HEK293 (cell line): ENCODE measurements at regions not wholly inside any gene's neighbourhood (a gene's known extent, or its start where the extent isn't known, plus 50 kb on each side); places are given as distances from the start of the nearest gene placed in this dataset.

Source experiments
- CTCF ChIA-PET: fragments of 350-600 bp; formaldehyde crosslinking; extraction: SDS; loops from one replicate; lab custom pipeline; 2021; ENCODE audit warnings: antibody characterized with exemption; lab: Yijun Ruan, JAX
- POLR2A ChIA-PET: fragments of 300-600 bp; formaldehyde crosslinking; extraction: SDS; loops from one replicate; lab custom pipeline; 2020; ENCODE audit warnings: antibody characterized with exemption, inconsistent platforms; lab: Yijun Ruan, JAX
- H3K27ac ChIP-seq: fragments of 200-500 bp; sonication (Bioruptor generic); 2 replicates; pipeline ENCODE4 v1.5.1; 2014; ENCODE audit warnings: low read depth, low read length, control low read depth, inconsistent platforms; ENCODE audit errors: extremely low read depth
- H3K36me3 ChIP-seq, 2 experiments: fragments of 200-500 bp in 1 of 2; sonication (Bioruptor generic) in 1 of 2; 1 replicate in 1 of 2; 2 replicates in 1 of 2; pipeline ENCODE4 v1.5.1; 2014 to 2017; ENCODE audit warnings: inconsistent platforms in 2 of 2, low read length in 2 of 2; ENCODE audit not compliant: control insufficient read depth in 2 of 2, insufficient read depth in 1 of 2
- H3K4me1 ChIP-seq: fragments of 200-500 bp; sonication (Bioruptor generic); 2 replicates; pipeline ENCODE4 v1.5.1; 2014; ENCODE audit warnings: mild to moderate bottlenecking, low read length, inconsistent platforms; ENCODE audit not compliant: control insufficient read depth, insufficient read depth
- H3K4me3 ChIP-seq: 2 replicates; pipeline ENCODE4 v1.5.1; 2011; ENCODE audit warnings: low read depth, mild to moderate bottlenecking, control low read depth, low read length, moderate library complexity
- H3K9me3 ChIP-seq: fragments of 200-500 bp; sonication (Bioruptor generic); 2 replicates; pipeline ENCODE4 v1.5.1; 2014; ENCODE audit warnings: low read depth, low read length, inconsistent platforms; ENCODE audit not compliant: control insufficient read depth, insufficient read depth
- BCL11A ChIP-seq: fragments of 450-650 bp; formaldehyde crosslinking; IDR thresholded peaks from 2 replicates; pipeline ENCODE4 v1.5.1; 2016; ENCODE audit warnings: low read depth, missing biosample characterization, missing genetic modification characterization
- BCL11B ChIP-seq: fragments of 450-650 bp; formaldehyde crosslinking; IDR thresholded peaks from 2 replicates; pipeline ENCODE4 v1.5.1; 2016; ENCODE audit warnings: low read depth, missing biosample characterization, missing genetic modification characterization
- EGR2 ChIP-seq: fragments of 450-650 bp; formaldehyde crosslinking; IDR thresholded peaks from 2 replicates; pipeline ENCODE4 v1.5.1; 2016; ENCODE audit warnings: low read depth, missing biosample characterization, missing genetic modification characterization
- GFI1B ChIP-seq: fragments of 450-650 bp; formaldehyde crosslinking; IDR thresholded peaks from 2 replicates; pipeline ENCODE4 v1.5.1; 2016; ENCODE audit warnings: missing biosample characterization, missing genetic modification characterization
- HOXD13 ChIP-seq: sonication (generic); formaldehyde crosslinking; IDR thresholded peaks from 2 replicates; pipeline ENCODE4 v1.8.0; 2022; ENCODE audit warnings: missing genetic modification reagents, borderline replicate concordance
- KLF7 ChIP-seq: fragments of 450-650 bp; formaldehyde crosslinking; IDR thresholded peaks from 2 replicates; pipeline ENCODE4 v1.5.1; 2016; ENCODE audit warnings: missing biosample characterization, missing genetic modification characterization, borderline replicate concordance
- SP2 ChIP-seq: fragments of 450-650 bp; formaldehyde crosslinking; IDR thresholded peaks from 2 replicates; pipeline ENCODE4 v1.5.1; 2016; ENCODE audit warnings: missing biosample characterization, missing genetic modification characterization
- TRIM28 ChIP-seq: IDR thresholded peaks from 2 replicates; pipeline ENCODE4 v1.6.1; 2011; ENCODE audit warnings: low read length, control low read depth, borderline replicate concordance
- YY2 ChIP-seq: fragments of 450-650 bp; formaldehyde crosslinking; IDR thresholded peaks from 2 replicates; pipeline ENCODE4 v1.5.1; 2016; ENCODE audit warnings: missing biosample characterization, missing genetic modification characterization
- ZBTB20 ChIP-seq: fragments of 450-650 bp; formaldehyde crosslinking; IDR thresholded peaks from 2 replicates; pipeline ENCODE4 v1.5.1; 2016; ENCODE audit warnings: missing biosample characterization, missing genetic modification characterization
- ZFHX2 ChIP-seq: fragments of 450-650 bp; formaldehyde crosslinking; conservative IDR thresholded peaks from 2 replicates; pipeline ENCODE4 v1.5.1; 2016; ENCODE audit warnings: missing biosample characterization, missing genetic modification characterization
- ZNF114 ChIP-seq: fragments of 450-650 bp; formaldehyde crosslinking; IDR thresholded peaks from 2 replicates; pipeline ENCODE4 v1.5.0; 2017; ENCODE audit warnings: missing biosample characterization, missing genetic modification characterization
- ZNF133 ChIP-seq: fragments of 450-650 bp; formaldehyde crosslinking; IDR thresholded peaks from 2 replicates; pipeline ENCODE4 v1.5.1; 2016; ENCODE audit warnings: missing biosample characterization, missing genetic modification characterization
- ZNF146 ChIP-seq: fragments of 450-650 bp; formaldehyde crosslinking; IDR thresholded peaks from 2 replicates; pipeline ENCODE4 v1.5.1; 2016; ENCODE audit warnings: missing biosample characterization, missing genetic modification characterization
- ZNF266 ChIP-seq: fragments of 450-650 bp; formaldehyde crosslinking; IDR thresholded peaks from 2 replicates; pipeline ENCODE4 v1.5.1; 2016; ENCODE audit warnings: missing biosample characterization, missing genetic modification characterization, low read depth
- ZNF311 ChIP-seq: fragments of 450-650 bp; formaldehyde crosslinking; IDR thresholded peaks from 2 replicates; pipeline ENCODE4 v1.5.1; 2017; ENCODE audit warnings: missing biosample characterization, missing genetic modification characterization, borderline replicate concordance
- ZNF324 ChIP-seq: fragments of 450-650 bp; formaldehyde crosslinking; IDR thresholded peaks from 2 replicates; pipeline ENCODE4 v1.5.1; 2016; ENCODE audit warnings: missing biosample characterization, missing genetic modification characterization
- ZNF350 ChIP-seq: fragments of 450-650 bp; formaldehyde crosslinking; IDR thresholded peaks from 2 replicates; pipeline ENCODE4 v1.5.0; 2017; ENCODE audit warnings: missing biosample characterization, mild to moderate bottlenecking, missing genetic modification characterization
- ZNF404 ChIP-seq: fragments of 450-650 bp; formaldehyde crosslinking; IDR thresholded peaks from 2 replicates; pipeline ENCODE4 v1.5.1; 2017; ENCODE audit warnings: missing biosample characterization, missing genetic modification characterization
- ZNF433 ChIP-seq: fragments of 450-650 bp; formaldehyde crosslinking; IDR thresholded peaks from 2 replicates; pipeline ENCODE4 v1.5.1; 2016; ENCODE audit warnings: missing biosample characterization, missing genetic modification characterization, low read depth
- ZNF521 ChIP-seq: fragments of 450-650 bp; formaldehyde crosslinking; IDR thresholded peaks from 2 replicates; pipeline ENCODE4 v1.5.1; 2017; ENCODE audit warnings: missing biosample characterization, mild to moderate bottlenecking, missing genetic modification characterization
- ZNF560 ChIP-seq: fragments of 450-650 bp; formaldehyde crosslinking; IDR thresholded peaks from 2 replicates; pipeline ENCODE4 v1.5.1; 2017; ENCODE audit warnings: missing biosample characterization, missing genetic modification characterization, borderline replicate concordance
- ZNF785 ChIP-seq: fragments of 450-650 bp; formaldehyde crosslinking; IDR thresholded peaks from 2 replicates; pipeline ENCODE4 v1.5.1; 2016; ENCODE audit warnings: missing biosample characterization, missing genetic modification characterization
- ZNF837 ChIP-seq: fragments of 450-650 bp; formaldehyde crosslinking; IDR thresholded peaks from 2 replicates; pipeline ENCODE4 v1.5.1; 2016; ENCODE audit warnings: missing biosample characterization, missing genetic modification characterization
- ZXDB ChIP-seq: fragments of 450-650 bp; formaldehyde crosslinking; IDR thresholded peaks from 2 replicates; pipeline ENCODE4 v1.5.1; 2016; ENCODE audit warnings: missing biosample characterization, missing genetic modification characterization
- TF ChIP-seq, protein P1 (sequence below): fragments of 450-650 bp; formaldehyde crosslinking; IDR thresholded peaks from 2 replicates; pipeline ENCODE4 v1.5.1; 2016; ENCODE audit warnings: missing biosample characterization, missing genetic modification characterization
- TF ChIP-seq, protein P2 (sequence below): fragments of 450-650 bp; formaldehyde crosslinking; IDR thresholded peaks from 2 replicates; pipeline ENCODE4 v1.5.1; 2016; ENCODE audit warnings: missing biosample characterization, missing genetic modification characterization
- TF ChIP-seq, protein P3 (sequence below): fragments of 450-650 bp; formaldehyde crosslinking; IDR thresholded peaks from 2 replicates; pipeline ENCODE4 v1.5.1; 2016; ENCODE audit warnings: missing biosample characterization, missing genetic modification characterization
- TF ChIP-seq, protein P4 (sequence below): fragments of 450-650 bp; formaldehyde crosslinking; IDR thresholded peaks from 2 replicates; pipeline ENCODE4 v1.5.1; 2016; ENCODE audit warnings: missing biosample characterization, missing genetic modification characterization

DNA sequence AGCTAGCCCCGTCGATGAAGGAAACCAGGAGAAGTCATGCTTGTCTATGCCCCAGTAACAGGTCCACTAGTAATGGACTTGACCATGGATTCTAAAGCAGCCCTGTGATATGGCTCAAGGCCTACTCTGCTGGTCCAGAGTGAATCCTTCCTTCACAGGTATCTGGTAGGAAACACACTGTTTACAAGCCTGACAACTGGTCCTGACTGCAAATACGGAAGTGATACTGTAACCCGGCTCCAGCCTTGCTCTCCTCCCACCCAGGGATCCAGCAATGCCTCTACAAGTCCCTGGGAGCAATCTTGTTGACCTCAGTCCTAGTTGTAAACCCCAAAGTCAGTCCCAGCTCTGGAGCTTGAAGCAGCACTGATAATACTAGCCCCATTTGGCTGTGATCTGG, 239.2 kb upstream of the GRID2 start:
- Histone ChIP-seq H3K27ac (no peak overlapping the region), H3K9me3 (no peaks in the 10 kb centered on the region), H3K4me1 (no peaks in the 10 kb centered on the region), H3K36me3 (no peaks in the 10 kb centered on the region), H3K4me3 (no peak overlapping the region)
- POLR2A ChIA-PET: no interaction called here
- CTCF ChIA-PET: no interaction called here
- TF ChIP-seq ZNF350 (tag by site-specific recombination) (no peak), ZNF324 (tag by site-specific recombination) (no peak), ZBTB20 (tag by site-specific recombination) (no peak), ZNF133 (tag by site-specific recombination) (no peak), ZNF837 (tag by site-specific recombination) (no peak), BCL11B (tag by site-specific recombination) (no peak), KLF7 (tag by site-specific recombination) (no peak), EGR2 (no peak), ZFHX2 (tag by site-specific recombination) (no peak), ZNF521 (tag by site-specific recombination) (no peak), ZNF266 (tag by site-specific recombination) (no peak), ZNF785 (tag by site-specific recombination) (no peak), ZNF404 (tag by site-specific recombination) (no peak), ZNF114 (tag by site-specific recombination) (no peak), ZNF433 (tag by site-specific recombination) (no peak), YY2 (tag by site-specific recombination) (no peak), ZNF560 (tag by site-specific recombination) (no peak), BCL11A (tag by site-specific recombination) (no peak)
- TF ChIP-seq, protein P1, sequence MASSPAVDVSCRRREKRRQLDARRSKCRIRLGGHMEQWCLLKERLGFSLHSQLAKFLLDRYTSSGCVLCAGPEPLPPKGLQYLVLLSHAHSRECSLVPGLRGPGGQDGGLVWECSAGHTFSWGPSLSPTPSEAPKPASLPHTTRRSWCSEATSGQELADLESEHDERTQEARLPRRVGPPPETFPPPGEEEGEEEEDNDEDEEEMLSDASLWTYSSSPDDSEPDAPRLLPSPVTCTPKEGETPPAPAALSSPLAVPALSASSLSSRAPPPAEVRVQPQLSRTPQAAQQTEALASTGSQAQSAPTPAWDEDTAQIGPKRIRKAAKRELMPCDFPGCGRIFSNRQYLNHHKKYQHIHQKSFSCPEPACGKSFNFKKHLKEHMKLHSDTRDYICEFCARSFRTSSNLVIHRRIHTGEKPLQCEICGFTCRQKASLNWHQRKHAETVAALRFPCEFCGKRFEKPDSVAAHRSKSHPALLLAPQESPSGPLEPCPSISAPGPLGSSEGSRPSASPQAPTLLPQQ (tag by site-specific recombination): no peak
- TF ChIP-seq, protein P2, sequence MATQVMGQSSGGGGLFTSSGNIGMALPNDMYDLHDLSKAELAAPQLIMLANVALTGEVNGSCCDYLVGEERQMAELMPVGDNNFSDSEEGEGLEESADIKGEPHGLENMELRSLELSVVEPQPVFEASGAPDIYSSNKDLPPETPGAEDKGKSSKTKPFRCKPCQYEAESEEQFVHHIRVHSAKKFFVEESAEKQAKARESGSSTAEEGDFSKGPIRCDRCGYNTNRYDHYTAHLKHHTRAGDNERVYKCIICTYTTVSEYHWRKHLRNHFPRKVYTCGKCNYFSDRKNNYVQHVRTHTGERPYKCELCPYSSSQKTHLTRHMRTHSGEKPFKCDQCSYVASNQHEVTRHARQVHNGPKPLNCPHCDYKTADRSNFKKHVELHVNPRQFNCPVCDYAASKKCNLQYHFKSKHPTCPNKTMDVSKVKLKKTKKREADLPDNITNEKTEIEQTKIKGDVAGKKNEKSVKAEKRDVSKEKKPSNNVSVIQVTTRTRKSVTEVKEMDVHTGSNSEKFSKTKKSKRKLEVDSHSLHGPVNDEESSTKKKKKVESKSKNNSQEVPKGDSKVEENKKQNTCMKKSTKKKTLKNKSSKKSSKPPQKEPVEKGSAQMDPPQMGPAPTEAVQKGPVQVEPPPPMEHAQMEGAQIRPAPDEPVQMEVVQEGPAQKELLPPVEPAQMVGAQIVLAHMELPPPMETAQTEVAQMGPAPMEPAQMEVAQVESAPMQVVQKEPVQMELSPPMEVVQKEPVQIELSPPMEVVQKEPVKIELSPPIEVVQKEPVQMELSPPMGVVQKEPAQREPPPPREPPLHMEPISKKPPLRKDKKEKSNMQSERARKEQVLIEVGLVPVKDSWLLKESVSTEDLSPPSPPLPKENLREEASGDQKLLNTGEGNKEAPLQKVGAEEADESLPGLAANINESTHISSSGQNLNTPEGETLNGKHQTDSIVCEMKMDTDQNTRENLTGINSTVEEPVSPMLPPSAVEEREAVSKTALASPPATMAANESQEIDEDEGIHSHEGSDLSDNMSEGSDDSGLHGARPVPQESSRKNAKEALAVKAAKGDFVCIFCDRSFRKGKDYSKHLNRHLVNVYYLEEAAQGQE (tag by site-specific recombination): no peak

DNA sequence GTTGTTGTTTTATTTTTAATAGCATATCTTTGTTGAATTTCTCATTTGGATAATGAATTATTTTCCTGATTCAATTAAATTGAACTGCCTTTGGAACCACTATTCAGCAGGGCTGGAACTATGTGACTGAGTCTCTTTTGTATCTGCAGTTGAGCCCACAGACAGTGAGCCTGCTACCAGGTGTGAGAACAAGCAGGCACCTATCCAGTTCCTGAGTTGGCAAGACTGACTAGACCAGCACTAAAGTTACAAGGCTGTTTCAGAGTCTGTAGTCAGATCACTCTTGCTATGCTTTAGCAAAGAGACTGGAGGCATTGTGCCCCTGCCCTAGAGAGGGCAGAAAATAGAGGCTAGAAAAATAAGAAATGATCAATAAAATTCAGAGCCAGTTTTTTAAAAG, 237.3 kb upstream of the GRID2 start:
- Histone ChIP-seq H3K4me3 (no peak overlapping the region), H3K4me1 (no peaks in the 10 kb centered on the region), H3K9me3 (no peaks in the 10 kb centered on the region), H3K27ac (no peak overlapping the region), H3K36me3 (no peaks in the 10 kb centered on the region)
- CTCF ChIA-PET: no interaction called here
- POLR2A ChIA-PET: no interaction called here
- TF ChIP-seq, protein P3, sequence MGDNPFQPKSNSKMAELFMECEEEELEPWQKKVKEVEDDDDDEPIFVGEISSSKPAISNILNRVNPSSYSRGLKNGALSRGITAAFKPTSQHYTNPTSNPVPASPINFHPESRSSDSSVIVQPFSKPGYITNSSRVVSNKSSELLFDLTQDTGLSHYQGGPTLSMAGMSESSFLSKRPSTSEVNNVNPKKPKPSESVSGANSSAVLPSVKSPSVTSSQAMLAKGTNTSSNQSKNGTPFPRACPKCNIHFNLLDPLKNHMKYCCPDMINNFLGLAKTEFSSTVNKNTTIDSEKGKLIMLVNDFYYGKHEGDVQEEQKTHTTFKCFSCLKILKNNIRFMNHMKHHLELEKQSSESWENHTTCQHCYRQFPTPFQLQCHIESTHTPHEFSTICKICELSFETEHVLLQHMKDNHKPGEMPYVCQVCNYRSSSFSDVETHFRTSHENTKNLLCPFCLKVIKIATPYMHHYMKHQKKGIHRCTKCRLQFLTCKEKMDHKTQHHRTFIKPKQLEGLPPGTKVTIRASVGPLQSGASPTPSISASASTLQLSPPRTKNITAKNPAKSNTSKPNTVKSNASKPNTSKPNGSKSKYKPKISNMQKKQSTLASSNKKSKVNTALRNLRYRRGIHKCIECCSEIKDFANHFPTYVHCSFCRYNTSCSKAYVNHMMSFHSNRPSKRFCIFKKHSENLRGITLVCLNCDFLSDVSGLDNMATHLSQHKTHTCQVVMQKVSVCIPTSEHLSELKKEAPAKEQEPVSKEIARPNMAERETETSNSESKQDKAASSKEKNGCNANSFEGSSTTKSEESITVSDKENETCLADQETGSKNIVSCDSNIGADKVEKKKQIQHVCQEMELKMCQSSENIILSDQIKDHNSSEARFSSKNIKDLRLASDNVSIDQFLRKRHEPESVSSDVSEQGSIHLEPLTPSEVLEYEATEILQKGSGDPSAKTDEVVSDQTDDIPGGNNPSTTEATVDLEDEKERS: no peak
- TF ChIP-seq, protein P4, sequence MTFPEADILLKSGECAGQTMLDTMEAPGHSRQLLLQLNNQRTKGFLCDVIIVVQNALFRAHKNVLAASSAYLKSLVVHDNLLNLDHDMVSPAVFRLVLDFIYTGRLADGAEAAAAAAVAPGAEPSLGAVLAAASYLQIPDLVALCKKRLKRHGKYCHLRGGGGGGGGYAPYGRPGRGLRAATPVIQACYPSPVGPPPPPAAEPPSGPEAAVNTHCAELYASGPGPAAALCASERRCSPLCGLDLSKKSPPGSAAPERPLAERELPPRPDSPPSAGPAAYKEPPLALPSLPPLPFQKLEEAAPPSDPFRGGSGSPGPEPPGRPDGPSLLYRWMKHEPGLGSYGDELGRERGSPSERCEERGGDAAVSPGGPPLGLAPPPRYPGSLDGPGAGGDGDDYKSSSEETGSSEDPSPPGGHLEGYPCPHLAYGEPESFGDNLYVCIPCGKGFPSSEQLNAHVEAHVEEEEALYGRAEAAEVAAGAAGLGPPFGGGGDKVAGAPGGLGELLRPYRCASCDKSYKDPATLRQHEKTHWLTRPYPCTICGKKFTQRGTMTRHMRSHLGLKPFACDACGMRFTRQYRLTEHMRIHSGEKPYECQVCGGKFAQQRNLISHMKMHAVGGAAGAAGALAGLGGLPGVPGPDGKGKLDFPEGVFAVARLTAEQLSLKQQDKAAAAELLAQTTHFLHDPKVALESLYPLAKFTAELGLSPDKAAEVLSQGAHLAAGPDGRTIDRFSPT (tag by site-specific recombination): no peak
- TF ChIP-seq ZXDB (no peak), ZNF146 (tag by site-specific recombination) (no peak), HOXD13 (CRISPR knock-in tag) (no peak), TRIM28 (no peak), ZNF560 (tag by site-specific recombination) (no peak), GFI1B (no peak), SP2 (tag by site-specific recombination) (no peak), ZNF311 (tag by site-specific recombination) (no peak)
